Small intestine (tissue), 7 donors: ENCODE measurements at regions not wholly inside any gene's neighbourhood (a gene's known extent, or its start where the extent isn't known, plus 50 kb on each side); places are given as distances from the start of the nearest gene placed in this dataset.

Experiments
- DNase-seq, 2 donors: peaks; one replicate each; pipeline versions ENCODE4 v3.0.0 to v3.0.0-alpha.2; 2013
- FAIRE-seq: peaks from 2 replicates; lab custom pipeline; 2012; peaks lifted over from hg19 to GRCh38; lab: Jason Lieb, UNC
- H3K27ac ChIP-seq, 3 donors: one replicate each; pipeline ENCODE4 v1.5.1; 2013; ENCODE audit warnings: low read length in 2 of 3, mild to moderate bottlenecking in 2 of 3, control low read depth in 1 of 3, inconsistent platforms in 1 of 3, low read depth in 1 of 3, moderate library complexity in 1 of 3
- H3K27me3 ChIP-seq, 3 donors: one replicate each; pipeline ENCODE4 v1.6.1; 2013; ENCODE audit warnings: low read length in 3 of 3, inconsistent platforms in 1 of 3; ENCODE audit not compliant: control insufficient read depth in 3 of 3, insufficient read depth in 3 of 3
- H3K36me3 ChIP-seq, 3 donors: one replicate each; pipeline ENCODE4 v1.6.1; 2013; ENCODE audit warnings: low read length in 3 of 3, inconsistent platforms in 1 of 3, low read depth in 1 of 3, mild to moderate bottlenecking in 1 of 3, moderate library complexity in 1 of 3; ENCODE audit not compliant: control insufficient read depth in 3 of 3, insufficient read depth in 2 of 3
- H3K4me1 ChIP-seq, 3 donors: one replicate each; pipeline ENCODE4 v1.6.1; 2013; ENCODE audit warnings: low read length in 2 of 3, inconsistent platforms in 1 of 3, low read depth in 1 of 3, mild to moderate bottlenecking in 1 of 3, moderate library complexity in 1 of 3; ENCODE audit not compliant: control insufficient read depth in 3 of 3, insufficient read depth in 2 of 3
- H3K4me3 ChIP-seq, 3 donors: one replicate each; pipeline ENCODE4 v1.5.1; 2013; ENCODE audit warnings: low read length in 3 of 3, control low read depth in 1 of 3, inconsistent platforms in 1 of 3, low read depth in 1 of 3, mild to moderate bottlenecking in 1 of 3, moderate library complexity in 1 of 3
- H3K9me3 ChIP-seq, 2 donors: one replicate each; pipeline ENCODE4 v1.6.1; 2013; ENCODE audit warnings: low read depth in 1 of 2, low read length in 1 of 2; ENCODE audit not compliant: control insufficient read depth in 2 of 2, insufficient read depth in 1 of 2
- WGBS, 3 donors: extraction: QIAGEN DNeasy Blood & Tissue Kit; methylation state at CpG; one replicate each; pipeline ENCODE4 v1.1.7; 2013; 5-methylcytosine and 5-hydroxymethylcytosine counted together
- donor health status: healthy with polysubstance abuse.
- donor health status: control.
- donor health status: control.
- donor health status: Bipolar disorder and iron deficiency.
- donor health status: healthy.

DNA sequence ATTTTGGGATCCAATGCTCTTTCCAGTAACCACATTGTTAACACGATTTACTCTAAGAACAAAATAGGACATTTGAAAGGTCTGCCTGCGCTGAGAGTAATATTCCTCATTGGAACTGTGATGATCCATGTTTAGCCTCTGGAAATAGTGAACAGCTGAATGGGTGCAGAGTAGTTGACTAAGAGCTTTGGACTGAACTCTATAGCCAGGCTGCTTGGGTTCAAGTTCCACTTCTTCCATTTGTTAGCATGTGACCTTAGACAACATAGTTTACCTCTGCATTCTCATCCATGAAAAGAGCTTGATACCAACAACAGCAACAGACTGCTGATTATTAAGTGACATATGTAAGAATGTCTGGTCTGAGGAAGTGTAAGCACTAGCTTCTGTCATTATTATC lies 128.3 kb upstream of the MMADHC start:
- H3K4me3 ChIP-seq = no peak overlapping the region
- 89 to 96% (median 91%) methylated on average over 2 of the region's 2 CpGs for WGBS, 3 donors
- no peaks in the 10 kb centered on the region for H3K36me3 ChIP-seq
- no peak overlapping the region for H3K27ac ChIP-seq
- no peaks in the 10 kb centered on the region for H3K4me1 ChIP-seq
- DNase-seq (no peak), FAIRE-seq (no peak)
- H3K9me3 ChIP-seq = no peaks in the 10 kb centered on the region
- H3K27me3 ChIP-seq = no peaks in the 10 kb centered on the region

DNA sequence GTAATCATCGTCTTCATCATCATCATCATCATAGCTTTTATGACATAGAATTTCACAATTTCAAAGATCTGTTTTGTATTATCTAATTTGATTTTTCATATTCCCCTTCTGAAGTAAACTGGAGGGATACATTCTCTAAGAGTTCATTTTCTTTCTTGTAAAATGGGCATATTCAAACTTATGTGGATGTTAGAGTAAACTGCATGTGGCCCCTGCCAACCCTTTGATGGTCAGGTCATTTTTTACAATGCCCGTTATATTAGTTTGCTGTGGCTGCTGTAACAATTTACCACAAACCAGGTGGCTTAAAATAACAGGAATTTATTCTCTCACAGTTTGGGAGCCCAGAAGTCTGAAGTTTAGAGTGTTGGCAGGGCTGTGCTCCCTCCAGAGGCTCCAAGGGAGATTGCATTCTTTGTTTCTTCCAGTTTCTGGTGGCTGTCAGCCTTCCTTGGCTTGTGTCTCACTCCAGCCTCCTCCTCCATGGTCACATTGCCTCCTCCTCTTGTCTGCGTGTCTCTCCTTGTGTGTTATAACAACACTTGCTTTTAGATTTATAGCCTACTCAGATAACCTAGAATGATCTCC lies 127.5 kb upstream of the MMADHC start:
- H3K27me3 ChIP-seq = no peaks in the 10 kb centered on the region
- H3K27ac ChIP-seq = no peak overlapping the region
- peak; percentile 15 to 38 for DNase-seq
- H3K9me3 ChIP-seq = no peaks in the 10 kb centered on the region
- FAIRE-seq = no peak
- H3K4me1 ChIP-seq = no peaks in the 10 kb centered on the region
- H3K36me3 ChIP-seq = no peaks in the 10 kb centered on the region
- 69 to 78% (median 74%) methylated on average over 3 of the region's 3 CpGs for WGBS, 3 donors
- H3K4me3 ChIP-seq = no peak overlapping the region

GRCh38 chr2:149709496-149710263 lies 122.1 kb upstream of the MMADHC start:
- H3K9me3 ChIP-seq = no peaks in the 10 kb centered on the region
- no peaks in the 10 kb centered on the region for H3K4me1 ChIP-seq
- FAIRE-seq (no peak), DNase-seq (no peak)
- no peaks in the 10 kb centered on the region for H3K27me3 ChIP-seq
- no peaks in the 10 kb centered on the region for H3K36me3 ChIP-seq
- H3K4me3 ChIP-seq = no peak overlapping the region
- no peak overlapping the region for H3K27ac ChIP-seq
- 70 to 85% (median 83%) methylated on average over 8 of the region's 8 CpGs for WGBS, 3 donors

- Histone ChIP-seq H3K36me3 (no peaks in the 10 kb centered on the region), H3K27me3 (no peaks in the 10 kb centered on the region), H3K27ac (no peak overlapping the region), H3K4me3 (no peak overlapping the region), H3K9me3 (no peaks in the 10 kb centered on the region), H3K4me1 (no peaks in the 10 kb centered on the region)
- WGBS, 3 donors = 88 to 96% (median 91%) methylated on average over 2 of the region's 2 CpGs
- DNase-seq (no peak), FAIRE-seq (no peak)
These were observed 115.7 kb upstream of the MMADHC start for GRCh38 chr2:149703281-149703680.

DNA sequence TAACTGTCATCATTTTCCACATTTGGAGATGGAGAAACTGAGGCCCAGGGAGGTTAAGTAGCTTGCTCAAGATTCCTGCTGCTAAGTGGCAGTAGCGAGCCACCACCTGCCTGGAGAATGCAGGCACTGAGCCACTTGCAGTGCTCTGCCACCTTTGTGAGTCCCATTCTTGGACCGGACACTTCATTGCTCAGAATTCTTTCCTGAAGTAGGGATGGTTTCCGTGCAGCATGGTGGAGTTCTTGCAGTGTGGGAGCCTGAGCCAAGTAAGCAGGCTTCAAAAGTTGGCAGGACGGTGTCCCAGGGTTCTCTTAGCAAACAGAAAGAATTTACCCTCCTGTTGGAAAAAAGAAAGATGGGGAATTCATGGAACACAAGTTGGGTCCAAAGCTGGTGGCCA lies 115.0 kb upstream of the MMADHC start:
- Histone ChIP-seq H3K9me3 (no peaks in the 10 kb centered on the region), H3K4me1 (no peaks in the 10 kb centered on the region), H3K27me3 (no peaks in the 10 kb centered on the region), H3K27ac (no peak overlapping the region), H3K4me3 (no peak overlapping the region), H3K36me3 (no peaks in the 10 kb centered on the region)
- WGBS, 3 donors = 83 to 94% (median 92%) methylated on average over 4 of the region's 4 CpGs
- FAIRE-seq (no peak), DNase-seq (no peak)

DNA sequence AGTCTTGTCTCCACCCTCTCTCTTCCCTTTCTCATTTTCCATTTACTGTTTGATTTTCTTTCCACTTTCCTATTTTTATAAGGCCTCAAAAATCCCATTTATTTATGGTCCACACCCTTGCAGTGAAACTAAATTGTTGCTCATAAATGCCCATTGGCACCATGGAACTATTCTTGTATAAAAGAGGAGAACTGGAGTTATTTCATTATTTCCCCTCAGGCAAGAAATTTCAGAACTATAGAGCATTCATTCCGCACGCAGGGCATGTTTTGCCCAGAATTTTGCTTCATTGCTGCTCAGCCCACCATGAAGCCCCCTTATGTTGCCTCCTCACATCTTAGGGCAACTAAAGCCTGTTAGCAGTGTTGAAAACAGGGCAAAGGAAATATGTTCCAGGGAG lies 113.7 kb upstream of the MMADHC start:
- no peaks in the 10 kb centered on the region for H3K9me3 ChIP-seq
- no peaks in the 10 kb centered on the region for H3K36me3 ChIP-seq
- H3K27ac ChIP-seq = no peak overlapping the region
- FAIRE-seq = no peak
- H3K27me3 ChIP-seq = no peaks in the 10 kb centered on the region
- WGBS, 3 donors = 93 to 97% (median 95%) methylated on average over 2 of the region's 2 CpGs
- H3K4me1 ChIP-seq = no peaks in the 10 kb centered on the region
- H3K4me3 ChIP-seq = no peak overlapping the region
- no peak for DNase-seq

DNA sequence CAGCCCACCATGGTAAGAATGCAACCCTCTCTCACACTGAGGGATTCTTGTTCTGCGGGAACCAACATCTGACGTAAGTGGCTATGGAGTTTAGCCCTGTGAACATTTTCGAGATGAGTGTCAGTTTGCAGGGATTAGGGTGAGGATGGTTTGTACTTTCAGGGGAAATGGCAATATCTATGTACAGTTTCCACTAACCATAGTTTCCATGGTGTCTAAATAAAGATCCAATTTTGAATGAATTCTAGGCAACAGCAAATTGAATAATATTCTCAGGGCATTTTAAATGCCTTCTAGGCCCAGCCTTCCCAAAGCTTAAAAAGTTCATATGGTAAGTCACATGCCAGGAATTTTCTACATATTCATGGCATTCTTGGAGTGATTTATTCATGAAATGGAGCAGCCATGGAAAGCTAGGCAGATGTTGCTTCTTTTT lies 105.4 kb upstream of the MMADHC start:
- no peaks in the 10 kb centered on the region for H3K4me1 ChIP-seq
- H3K36me3 ChIP-seq = peaks cover 0 to 2% (median 0%) of the 10 kb centered on the region in 3 donors
- no peak overlapping the region for H3K4me3 ChIP-seq
- H3K9me3 ChIP-seq = no peaks in the 10 kb centered on the region
- FAIRE-seq (no peak), DNase-seq (no peak)
- no peaks in the 10 kb centered on the region for H3K27me3 ChIP-seq
- 77 to 87% (median 80%) methylated on average over 3 of the region's 3 CpGs for WGBS, 3 donors
- no peak overlapping the region for H3K27ac ChIP-seq

DNA sequence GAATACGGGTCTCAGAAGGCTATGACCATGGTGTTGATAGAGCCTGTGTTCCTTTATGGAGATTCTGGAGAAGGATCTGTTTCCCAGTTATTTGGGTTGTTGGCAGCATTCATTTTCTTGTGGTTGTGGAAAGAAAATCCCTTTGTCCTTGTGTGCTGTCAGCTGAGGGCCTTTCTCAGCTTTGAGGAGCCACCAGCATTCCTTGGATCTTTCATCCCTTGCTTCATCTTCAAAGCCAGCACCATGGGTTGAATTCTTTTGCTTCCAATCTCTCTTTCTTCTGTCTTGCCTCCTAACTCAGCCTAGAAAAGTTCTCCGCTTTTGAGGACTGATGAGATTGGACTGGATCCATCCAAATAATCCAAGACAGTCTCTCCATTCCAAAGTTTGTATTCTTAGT lies 103.2 kb upstream of the MMADHC start:
- no peaks in the 10 kb centered on the region for H3K9me3 ChIP-seq
- FAIRE-seq = no peak
- DNase-seq = no peak
- no peak overlapping the region for H3K4me3 ChIP-seq
- WGBS, 3 donors = 82 to 92% (median 83%) methylated on average over 2 of the region's 2 CpGs
- H3K27ac ChIP-seq = no peak overlapping the region
- peaks cover 0 to 2% (median 0%) of the 10 kb centered on the region in 3 donors for H3K36me3 ChIP-seq
- no peaks in the 10 kb centered on the region for H3K4me1 ChIP-seq
- no peaks in the 10 kb centered on the region for H3K27me3 ChIP-seq
